BE2C (cell line): ENCODE measurements at regions not wholly inside any gene's neighbourhood (a gene's known extent, or its start where the extent isn't known, plus 50 kb on each side); places are given as distances from the start of the nearest gene placed in this dataset.

Experiments used
- DNase-seq: peaks from one replicate; pipeline ENCODE4 v3.0.0-alpha.2; 2020
- H3K27me3 ChIP-seq: fragments of 250-450 bp; sonication (Bioruptor Pico); 2 replicates; pipeline ENCODE4 v1.5.1; 2020; ENCODE audit warnings: mild to moderate bottlenecking
- H3K36me3 ChIP-seq: fragments of 250-450 bp; sonication (Bioruptor Pico); 2 replicates; pipeline ENCODE4 v1.5.1; 2020; ENCODE audit warnings: mild to moderate bottlenecking
- H3K4me1 ChIP-seq: fragments of 250-450 bp; sonication (Bioruptor Pico); 2 replicates; pipeline ENCODE4 v1.5.1; 2020
- H3K4me3 ChIP-seq: 2 replicates; pipeline ENCODE4 v1.5.1; 2011; ENCODE audit warnings: low read depth, low read length
- H3K9me3 ChIP-seq: fragments of 250-450 bp; sonication (Bioruptor Pico); 2 replicates; pipeline ENCODE4 v1.5.1; 2020
- CTCF ChIP-seq: IDR thresholded peaks from 2 replicates; pipeline ENCODE4 v1.5.1; 2012; ENCODE audit warnings: mild to moderate bottlenecking, low read depth, low read length

- Histone ChIP-seq H3K27me3 (no peaks in the 10 kb centered on the region), H3K36me3 (no peaks in the 10 kb centered on the region), H3K9me3 (no peaks in the 10 kb centered on the region), H3K4me1 (no peaks in the 10 kb centered on the region), H3K4me3 (no peak overlapping the region)
- no peak for DNase-seq
- TF ChIP-seq CTCF, result no peak
These were observed 146.1 kb upstream of the ZEB2 start for GRCh38 chr2:144666032-144666431.

- Histone ChIP-seq H3K4me3 (no peak overlapping the region), H3K36me3 (no peaks in the 10 kb centered on the region), H3K9me3 (no peaks in the 10 kb centered on the region), H3K27me3 (no peaks in the 10 kb centered on the region), H3K4me1 (no peaks in the 10 kb centered on the region)
- no peak for TF ChIP-seq CTCF
- no peak for DNase-seq
These were observed 143.3 kb upstream of the ZEB2 start for GRCh38 chr2:144663207-144663606.

- H3K27me3 ChIP-seq, result no peaks in the 10 kb centered on the region
- TF ChIP-seq CTCF, result no peak
- no peaks in the 10 kb centered on the region for H3K36me3 ChIP-seq
- no peaks in the 10 kb centered on the region for H3K9me3 ChIP-seq
- H3K4me1 ChIP-seq, result no peaks in the 10 kb centered on the region
- H3K4me3 ChIP-seq, result no peak overlapping the region
- no peak for DNase-seq
These were observed 140.8 kb upstream of the ZEB2 start for GRCh38 chr2:144660518-144661316.

- no peak for DNase-seq
- no peak for TF ChIP-seq CTCF
- H3K4me3 ChIP-seq, result no peak overlapping the region
- H3K4me1 ChIP-seq, result no peaks in the 10 kb centered on the region
- H3K9me3 ChIP-seq, result no peaks in the 10 kb centered on the region
- no peaks in the 10 kb centered on the region for H3K27me3 ChIP-seq
- H3K36me3 ChIP-seq, result no peaks in the 10 kb centered on the region
These were observed 139.9 kb upstream of the ZEB2 start for GRCh38 chr2:144659731-144660275.

GRCh38 chr2:144654523-144654922 lies 134.6 kb upstream of the ZEB2 start:
- H3K27me3 ChIP-seq, result no peaks in the 10 kb centered on the region
- DNase-seq, result no peak
- TF ChIP-seq CTCF, result no peak
- H3K9me3 ChIP-seq, result no peaks in the 10 kb centered on the region
- H3K4me3 ChIP-seq, result no peak overlapping the region
- H3K4me1 ChIP-seq, result no peaks in the 10 kb centered on the region
- H3K36me3 ChIP-seq, result no peaks in the 10 kb centered on the region

- Histone ChIP-seq H3K27me3 (no peaks in the 10 kb centered on the region), H3K4me3 (no peak overlapping the region), H3K4me1 (no peaks in the 10 kb centered on the region), H3K36me3 (no peaks in the 10 kb centered on the region), H3K9me3 (no peaks in the 10 kb centered on the region)
- TF ChIP-seq CTCF, result no peak
- peak; percentile 8 for DNase-seq
These were observed 131.0 kb upstream of the ZEB2 start for GRCh38 chr2:144650907-144651306.
